SK-N-SH (cell line): ENCODE measurements at regions not wholly inside any gene's neighbourhood (a gene's known extent, or its start where the extent isn't known, plus 50 kb on each side); places are given as distances from the start of the nearest gene placed in this dataset.

Source experiments
- CTCF ChIA-PET: fragments of 300-600, 350-600 bp; formaldehyde crosslinking; extraction: SDS; loops from one replicate; lab custom pipeline; 2021; lab: Yijun Ruan, JAX
- POLR2A ChIA-PET: fragments of 350-600 bp; sonication (Branson Sonifier 250); formaldehyde crosslinking; extraction: SDS; loops from one replicate; lab custom pipeline; 2020; ENCODE audit warnings: antibody characterized with exemption, inconsistent platforms; lab: Yijun Ruan, JAX
- DNase-seq: peaks from one replicate; pipeline ENCODE4 v3.0.0; 2012
- H2AFZ ChIP-seq: fragments of 200-600 bp; sonication (generic); 2 replicates; pipeline ENCODE4 v1.8.1; 2016; ENCODE audit warnings: antibody characterized with exemption, mild to moderate bottlenecking, low read depth
- H3F3A ChIP-seq: fragments of 200-600 bp; sonication (generic); replicated peaks from 2 replicates; pipeline ENCODE3; 2016; ENCODE audit warnings: antibody characterized with exemption, mild to moderate bottlenecking; ENCODE audit not compliant: insufficient read depth
- H3K27ac ChIP-seq, 2 experiments: fragments of 200-500 bp in 1 of 2; fragments of 200-600 bp in 1 of 2; sonication (Bioruptor generic) in 1 of 2; sonication (generic), shearing (Covaris generic) in 1 of 2; 2 replicates each; pipeline versions ENCODE4 v1.5.1 to v1.6.1; 2014 to 2016; ENCODE audit warnings: low read depth in 2 of 2, inconsistent platforms in 1 of 2, low read length in 1 of 2, mild to moderate bottlenecking in 1 of 2, mixed read lengths in 1 of 2
- H3K27me3 ChIP-seq: fragments of 200-600 bp; sonication (generic), shearing (Covaris generic); 2 replicates; pipeline ENCODE4 v1.6.1; 2016; ENCODE audit warnings: mixed run types; ENCODE audit not compliant: insufficient read depth
- H3K36me3 ChIP-seq, 2 experiments: fragments of 200-500 bp in 1 of 2; fragments of 200-600 bp in 1 of 2; sonication (Bioruptor generic) in 1 of 2; sonication (generic) in 1 of 2; replicated peaks in 1 of 2; 2 replicates each; pipeline versions ENCODE3 to v1.5.1; 2014 to 2016; ENCODE audit warnings: low read length in 1 of 2, mild to moderate bottlenecking in 1 of 2; ENCODE audit not compliant: insufficient read depth in 2 of 2, control insufficient read depth in 1 of 2
- H3K4me1 ChIP-seq, 2 experiments: fragments of 200-500 bp in 1 of 2; fragments of 200-600 bp in 1 of 2; sonication (Bioruptor generic) in 1 of 2; sonication (generic), shearing (Covaris generic) in 1 of 2; 2 replicates each; pipeline versions ENCODE4 v1.5.1 to v1.6.1; 2014 to 2016; ENCODE audit warnings: low read depth in 1 of 2, low read length in 1 of 2, mixed run types in 1 of 2; ENCODE audit not compliant: insufficient read depth in 2 of 2, control insufficient read depth in 1 of 2
- H3K4me2 ChIP-seq: fragments of 200-600 bp; sonication (generic), shearing (Covaris generic); 2 replicates; pipeline ENCODE4 v1.6.1; 2017; ENCODE audit warnings: mixed run types
- H3K4me3 ChIP-seq, 2 experiments: fragments of 200-500 bp in 1 of 2; fragments of 200-600 bp in 1 of 2; sonication (Bioruptor generic) in 1 of 2; sonication (generic), shearing (Covaris generic) in 1 of 2; 2 replicates each; pipeline versions ENCODE4 v1.5.1 to v1.8.1; 2014 to 2016; ENCODE audit warnings: low read depth in 2 of 2, inconsistent platforms in 1 of 2, low read length in 1 of 2, mild to moderate bottlenecking in 1 of 2, mixed read lengths in 1 of 2, moderate library complexity in 1 of 2
- H3K79me2 ChIP-seq: fragments of 200-600 bp; sonication (generic); 2 replicates; pipeline ENCODE4 v1.8.1; 2017; ENCODE audit warnings: mild to moderate bottlenecking; ENCODE audit not compliant: insufficient read depth
- H3K9ac ChIP-seq: fragments of 200-600 bp; sonication (generic); 2 replicates; pipeline ENCODE4 v1.6.1; 2017; ENCODE audit warnings: mixed run types
- H3K9me2 ChIP-seq: fragments of 200-600 bp; sonication (generic); 2 replicates; pipeline ENCODE4 v1.6.1; 2017; ENCODE audit warnings: mixed run types
- H3K9me3 ChIP-seq: fragments of 200-600 bp; sonication (generic); 2 replicates; pipeline ENCODE4 v1.6.1; 2017; ENCODE audit warnings: mixed run types, mild to moderate bottlenecking, moderate library complexity
- H4K20me1 ChIP-seq: fragments of 200-600 bp; sonication (generic); 2 replicates; pipeline ENCODE4 v1.6.1; 2017; ENCODE audit warnings: mild to moderate bottlenecking, mixed run types; ENCODE audit not compliant: insufficient read depth
- FOXM1 ChIP-seq: IDR thresholded peaks from 2 replicates; pipeline ENCODE4 v1.4.0; 2012; ENCODE audit warnings: low read depth, mild to moderate bottlenecking
- GABPA ChIP-seq: IDR thresholded peaks from 2 replicates; pipeline ENCODE4 v1.4.0; 2012; ENCODE audit warnings: low read depth, mild to moderate bottlenecking
- GATA2 ChIP-seq: sonication (generic); formaldehyde crosslinking; IDR thresholded peaks from 2 replicates; pipeline ENCODE4 v1.5.0; 2020; ENCODE audit warnings: mild to moderate bottlenecking, missing genetic modification reagents
- JUND ChIP-seq: IDR thresholded peaks from 2 replicates; pipeline ENCODE4 v1.4.0; 2012
- MAX ChIP-seq: IDR thresholded peaks from 2 replicates; pipeline ENCODE4 v1.4.0; 2012; ENCODE audit warnings: low read depth
- MXI1 ChIP-seq: IDR thresholded peaks from 2 replicates; pipeline ENCODE4 v1.6.1; 2012; ENCODE audit warnings: mild to moderate bottlenecking, low read depth, low read length, improper control_type of control experiment
- RCOR1 ChIP-seq: fragments of 150-350 bp; IDR thresholded peaks from 2 replicates; pipeline ENCODE4 v1.6.1; 2017; ENCODE audit warnings: antibody characterized with exemption, low read length
- REST ChIP-seq: IDR thresholded peaks from 2 replicates; pipeline ENCODE4 v1.6.1; 2012; ENCODE audit warnings: mild to moderate bottlenecking, low read depth, low read length, moderate library complexity
- RFX5 ChIP-seq: IDR thresholded peaks from 2 replicates; pipeline ENCODE4 v1.6.1; 2012; ENCODE audit warnings: mild to moderate bottlenecking, improper control_type of control experiment, low read length
- RXRA ChIP-seq: IDR thresholded peaks from 2 replicates; pipeline ENCODE4 v1.4.0; 2012; ENCODE audit warnings: low read depth, mild to moderate bottlenecking, borderline replicate concordance
- SMC3 ChIP-seq: IDR thresholded peaks from 2 replicates; pipeline ENCODE4 v1.6.1; 2012; ENCODE audit warnings: low read depth, low read length, improper control_type of control experiment
- TAF1 ChIP-seq: IDR thresholded peaks from 2 replicates; pipeline ENCODE4 v1.6.1; 2012; ENCODE audit warnings: low read depth, mild to moderate bottlenecking, low read length, moderate library complexity, borderline replicate concordance
- TCF12 ChIP-seq: IDR thresholded peaks from 2 replicates; pipeline ENCODE4 v1.4.0; 2012
- WGBS: methylation state at CpG from one replicate; pipeline ENCODE4 v1.1.6; 2017; ENCODE audit warnings: low lambda C conversion rate; 5-methylcytosine and 5-hydroxymethylcytosine counted together
- TF ChIP-seq, protein P1 (sequence below): IDR thresholded peaks from 2 replicates; pipeline ENCODE4 v1.4.0; 2012; ENCODE audit warnings: low read depth, borderline replicate concordance
- TF ChIP-seq, protein P2 (sequence below): IDR thresholded peaks from 2 replicates; pipeline ENCODE4 v1.4.0; 2012; ENCODE audit warnings: low read depth, borderline replicate concordance
- TF ChIP-seq, protein P3 (sequence below): IDR thresholded peaks from 2 replicates; pipeline ENCODE4; 2012

GRCh38 chr1:4319496-4319895 lies 334.9 kb upstream of the AJAP1 start:
- Histone ChIP-seq H3K4me3 (no peak overlapping the region), H2AFZ (no peak overlapping the region), H3K9me3 (no peaks in the 10 kb centered on the region), H3K9me2 (no peaks in the 10 kb centered on the region), H3K4me1 (no peaks in the 10 kb centered on the region), H3K79me2 (no peaks in the 10 kb centered on the region), H3K36me3 (no peaks in the 10 kb centered on the region), H4K20me1 (no peaks in the 10 kb centered on the region), H3K4me2 (no peak overlapping the region), H3K9ac (no peak overlapping the region), H3K27ac (no peak overlapping the region), H3K27me3 (no peaks in the 10 kb centered on the region), H3F3A (no peaks in the 10 kb centered on the region)
- WGBS, result 30% methylated on average over 2 of the region's 2 CpGs
- ChIA-PET POLR2A (no interaction called here), CTCF (no interaction called here)
- no peak for DNase-seq
- TF ChIP-seq, protein P1, sequence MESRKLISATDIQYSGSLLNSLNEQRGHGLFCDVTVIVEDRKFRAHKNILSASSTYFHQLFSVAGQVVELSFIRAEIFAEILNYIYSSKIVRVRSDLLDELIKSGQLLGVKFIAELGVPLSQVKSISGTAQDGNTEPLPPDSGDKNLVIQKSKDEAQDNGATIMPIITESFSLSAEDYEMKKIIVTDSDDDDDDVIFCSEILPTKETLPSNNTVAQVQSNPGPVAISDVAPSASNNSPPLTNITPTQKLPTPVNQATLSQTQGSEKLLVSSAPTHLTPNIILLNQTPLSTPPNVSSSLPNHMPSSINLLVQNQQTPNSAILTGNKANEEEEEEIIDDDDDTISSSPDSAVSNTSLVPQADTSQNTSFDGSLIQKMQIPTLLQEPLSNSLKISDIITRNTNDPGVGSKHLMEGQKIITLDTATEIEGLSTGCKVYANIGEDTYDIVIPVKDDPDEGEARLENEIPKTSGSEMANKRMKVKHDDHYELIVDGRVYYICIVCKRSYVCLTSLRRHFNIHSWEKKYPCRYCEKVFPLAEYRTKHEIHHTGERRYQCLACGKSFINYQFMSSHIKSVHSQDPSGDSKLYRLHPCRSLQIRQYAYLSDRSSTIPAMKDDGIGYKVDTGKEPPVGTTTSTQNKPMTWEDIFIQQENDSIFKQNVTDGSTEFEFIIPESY, result no peak
- no peak for TF ChIP-seq TAF1
- no peak for TF ChIP-seq JUND
- TF ChIP-seq, protein P2, sequence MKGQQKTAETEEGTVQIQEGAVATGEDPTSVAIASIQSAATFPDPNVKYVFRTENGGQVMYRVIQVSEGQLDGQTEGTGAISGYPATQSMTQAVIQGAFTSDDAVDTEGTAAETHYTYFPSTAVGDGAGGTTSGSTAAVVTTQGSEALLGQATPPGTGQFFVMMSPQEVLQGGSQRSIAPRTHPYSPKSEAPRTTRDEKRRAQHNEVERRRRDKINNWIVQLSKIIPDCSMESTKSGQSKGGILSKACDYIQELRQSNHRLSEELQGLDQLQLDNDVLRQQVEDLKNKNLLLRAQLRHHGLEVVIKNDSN, result no peak
- no peak for TF ChIP-seq MXI1
- TF ChIP-seq GABPA, result no peak
- no peak for TF ChIP-seq FOXM1
- TF ChIP-seq TCF12, result no peak

- DNase-seq, result no peak
- no peaks in the 10 kb centered on the region for H3K4me1 ChIP-seq
- no peak overlapping the region for H2AFZ ChIP-seq
- POLR2A ChIA-PET, result no interaction called here
- no peak for TF ChIP-seq REST
- no peak for TF ChIP-seq RXRA
- TF ChIP-seq RCOR1, result no peak
- TF ChIP-seq, protein P3, sequence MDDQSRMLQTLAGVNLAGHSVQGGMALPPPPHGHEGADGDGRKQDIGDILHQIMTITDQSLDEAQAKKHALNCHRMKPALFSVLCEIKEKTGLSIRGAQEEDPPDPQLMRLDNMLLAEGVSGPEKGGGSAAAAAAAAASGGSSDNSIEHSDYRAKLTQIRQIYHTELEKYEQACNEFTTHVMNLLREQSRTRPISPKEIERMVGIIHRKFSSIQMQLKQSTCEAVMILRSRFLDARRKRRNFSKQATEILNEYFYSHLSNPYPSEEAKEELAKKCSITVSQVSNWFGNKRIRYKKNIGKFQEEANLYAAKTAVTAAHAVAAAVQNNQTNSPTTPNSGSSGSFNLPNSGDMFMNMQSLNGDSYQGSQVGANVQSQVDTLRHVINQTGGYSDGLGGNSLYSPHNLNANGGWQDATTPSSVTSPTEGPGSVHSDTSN, result no peak
- TF ChIP-seq JUND, result no peak
- no peak for TF ChIP-seq FOXM1
- no peak for TF ChIP-seq TAF1
- TF ChIP-seq SMC3, result no peak
- TF ChIP-seq MAX, result no peak
- no peak for TF ChIP-seq GABPA
- TF ChIP-seq, protein P2, result no peak
- no peak for TF ChIP-seq RFX5
- no peak for TF ChIP-seq GATA2
- CTCF ChIA-PET, result interaction anchor here (0.6 kb wide), 1 partner anchor 199 kb away, joined by 3 read pairs; no protein-coding TSS in a partner anchor
- H3K4me2 ChIP-seq, result no peak overlapping the region
- 22% methylated on average over 4 of the region's 7 CpGs for WGBS
- no peak overlapping the region for H3K4me3 ChIP-seq
- H3K27me3 ChIP-seq, result no peaks in the 10 kb centered on the region
- H3K27ac ChIP-seq, result no peak overlapping the region
- H3K9me2 ChIP-seq, result no peaks in the 10 kb centered on the region
- no peaks in the 10 kb centered on the region for H3F3A ChIP-seq
- no peaks in the 10 kb centered on the region for H3K36me3 ChIP-seq
- H3K9me3 ChIP-seq, result no peaks in the 10 kb centered on the region
- H3K79me2 ChIP-seq, result no peaks in the 10 kb centered on the region
- no peaks in the 10 kb centered on the region for H4K20me1 ChIP-seq
- H3K9ac ChIP-seq, result no peak overlapping the region
Measured at GRCh38 chr1:4322881-4323280, 331.5 kb upstream of the AJAP1 start.
